AG10803 (cell line): ENCODE measurements at regions not wholly inside any gene's neighbourhood (a gene's known extent, or its start where the extent isn't known, plus 50 kb on each side); places are given as distances from the start of the nearest gene placed in this dataset.

Experiments used
- DNase-seq: peaks from one replicate; pipeline ENCODE4 v3.0.0; 2010; ENCODE audit warnings: low read depth
- H3K4me3 ChIP-seq: 2 replicates; pipeline ENCODE4 v1.5.1; 2011; ENCODE audit warnings: mild to moderate bottlenecking, low read length, control low read depth
- CTCF ChIP-seq: conservative IDR thresholded peaks from 2 replicates; pipeline ENCODE4 v1.5.1; 2011; ENCODE audit warnings: mild to moderate bottlenecking, low read length, control low read depth, inconsistent platforms

GRCh38 chr16:14002416-14002990 is 68.6 kb upstream of the MRTFB start:
- no peak for DNase-seq
- no peak for TF ChIP-seq CTCF
- peak overlapping the region; percentile 55 for H3K4me3 ChIP-seq

GRCh38 chr16:14003074-14003570 is 68.0 kb upstream of the MRTFB start:
- DNase-seq: peak; percentile 47
- peak overlapping the region; percentile 55 for H3K4me3 ChIP-seq
- peak; percentile 25 for TF ChIP-seq CTCF

DNA sequence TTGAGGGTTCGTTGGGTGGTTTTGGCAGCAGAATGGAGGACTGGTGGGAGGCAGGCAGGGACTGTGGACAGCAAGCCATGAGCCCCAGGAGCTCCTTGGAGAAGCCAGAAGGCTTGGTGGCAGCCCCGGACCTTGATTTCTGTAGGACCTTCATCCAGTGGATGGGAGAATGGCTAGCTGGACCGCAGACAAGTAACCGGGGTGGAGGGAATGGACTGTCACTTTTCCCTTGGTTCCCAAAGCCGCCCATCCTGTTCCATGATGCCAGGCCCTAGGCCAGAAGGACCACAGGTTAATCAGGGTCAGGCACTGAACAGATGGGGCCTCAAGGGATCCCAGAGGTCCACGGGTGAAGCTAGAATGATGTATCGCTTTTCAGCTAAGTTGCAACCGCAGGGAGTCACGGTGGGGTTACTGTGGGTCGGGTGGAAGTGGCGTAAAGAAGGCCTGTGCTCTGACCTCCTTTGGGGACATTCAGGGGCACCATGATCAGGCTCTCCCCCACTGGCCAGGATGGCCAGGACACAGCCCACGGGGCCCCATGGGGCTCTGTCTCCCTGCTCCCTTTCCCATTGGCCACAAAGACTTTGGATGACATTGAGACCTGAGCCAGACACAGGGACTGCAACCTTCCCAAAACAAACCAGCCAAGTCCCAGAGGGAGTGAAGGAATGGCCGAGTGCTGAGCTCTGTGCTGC is 66.9 kb upstream of the MRTFB start:
- no peak for DNase-seq
- TF ChIP-seq CTCF: no peak
- H3K4me3 ChIP-seq: no peak overlapping the region

GRCh38 chr16:14004729-14005315 is 66.3 kb upstream of the MRTFB start:
- H3K4me3 ChIP-seq: no peak overlapping the region
- TF ChIP-seq CTCF: no peak
- DNase-seq: no peak

- TF ChIP-seq CTCF: no peak
- DNase-seq: no peak
- H3K4me3 ChIP-seq: no peak overlapping the region
Measured at GRCh38 chr16:14005335-14005734, 65.8 kb upstream of the MRTFB start.

- TF ChIP-seq CTCF: no peak
- no peak overlapping the region for H3K4me3 ChIP-seq
- peak; percentile 66 for DNase-seq
Measured at GRCh38 chr16:14007450-14007849, 63.7 kb upstream of the MRTFB start.

DNA sequence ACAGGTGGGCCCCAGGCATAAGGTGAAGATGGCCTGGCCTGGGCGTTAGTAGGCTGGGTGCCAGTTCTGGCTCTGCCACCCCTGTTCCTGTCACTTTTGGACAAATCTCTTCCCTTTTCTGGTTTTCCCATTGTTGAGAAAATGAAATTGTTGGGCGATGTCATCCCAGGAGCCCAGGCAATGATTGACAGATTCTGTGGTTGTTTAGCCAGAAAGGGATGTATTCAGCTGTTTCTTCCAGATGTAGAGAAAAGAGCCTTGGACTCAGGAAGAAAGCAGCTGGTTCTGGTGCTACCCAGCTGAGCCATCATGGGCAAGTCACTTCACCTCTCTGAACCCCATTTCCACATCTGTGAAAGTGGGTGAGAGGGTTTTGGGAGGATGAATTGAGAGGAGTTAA is 60.1 kb upstream of the MRTFB start:
- H3K4me3 ChIP-seq: no peak overlapping the region
- no peak for DNase-seq
- TF ChIP-seq CTCF: no peak
